ENCODE measurements at regions not wholly inside any gene's neighbourhood (a gene's known extent, or its start where the extent isn't known, plus 50 kb on each side); places are given as distances from the start of the nearest gene placed in this dataset.

- TF ChIP-seq, protein P1, sequence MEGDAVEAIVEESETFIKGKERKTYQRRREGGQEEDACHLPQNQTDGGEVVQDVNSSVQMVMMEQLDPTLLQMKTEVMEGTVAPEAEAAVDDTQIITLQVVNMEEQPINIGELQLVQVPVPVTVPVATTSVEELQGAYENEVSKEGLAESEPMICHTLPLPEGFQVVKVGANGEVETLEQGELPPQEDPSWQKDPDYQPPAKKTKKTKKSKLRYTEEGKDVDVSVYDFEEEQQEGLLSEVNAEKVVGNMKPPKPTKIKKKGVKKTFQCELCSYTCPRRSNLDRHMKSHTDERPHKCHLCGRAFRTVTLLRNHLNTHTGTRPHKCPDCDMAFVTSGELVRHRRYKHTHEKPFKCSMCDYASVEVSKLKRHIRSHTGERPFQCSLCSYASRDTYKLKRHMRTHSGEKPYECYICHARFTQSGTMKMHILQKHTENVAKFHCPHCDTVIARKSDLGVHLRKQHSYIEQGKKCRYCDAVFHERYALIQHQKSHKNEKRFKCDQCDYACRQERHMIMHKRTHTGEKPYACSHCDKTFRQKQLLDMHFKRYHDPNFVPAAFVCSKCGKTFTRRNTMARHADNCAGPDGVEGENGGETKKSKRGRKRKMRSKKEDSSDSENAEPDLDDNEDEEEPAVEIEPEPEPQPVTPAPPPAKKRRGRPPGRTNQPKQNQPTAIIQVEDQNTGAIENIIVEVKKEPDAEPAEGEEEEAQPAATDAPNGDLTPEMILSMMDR (IDR thresholded peaks at IDR 0.05; ENCODE audit: low read depth, low read length, missing control alignments), result no peak
- no peak overlapping the region for H3K4me3 ChIP-seq (ENCODE audit: low read depth, low read length)
- no peak for DNase-seq (ENCODE audit: low read depth)
- in situ Hi-C loops (cut with HindIII; ENCODE audit: low sequenced_read_pairs), result no loop called here
Measured at GRCh38 chr7:88665892-88666514, 93.5 kb upstream of the ZNF804B start.

GRCh38 chr7:88664630-88665233, 94.8 kb upstream of the ZNF804B start:
- in situ Hi-C loops (cut with HindIII; ENCODE audit: low sequenced_read_pairs), result no loop called here
- no peak overlapping the region for H3K4me3 ChIP-seq (ENCODE audit: low read depth, low read length)
- TF ChIP-seq, protein P1 (IDR thresholded peaks at IDR 0.05; ENCODE audit: low read depth, low read length, missing control alignments), result no peak
- DNase-seq (ENCODE audit: low read depth), result peak; percentile 55

- in situ Hi-C loops (cut with HindIII; ENCODE audit: low sequenced_read_pairs), result no loop called here
- H3K4me3 ChIP-seq (ENCODE audit: low read depth, low read length), result no peak overlapping the region
- DNase-seq (ENCODE audit: low read depth), result no peak
- TF ChIP-seq, protein P1 (IDR thresholded peaks at IDR 0.05; ENCODE audit: low read depth, low read length, missing control alignments), result no peak
Measured at GRCh38 chr7:88661921-88662320, 97.6 kb upstream of the ZNF804B start.

GRCh38 chr7:88647825-88648224, 111.7 kb upstream of the ZNF804B start:
- TF ChIP-seq, protein P1 (IDR thresholded peaks at IDR 0.05; ENCODE audit: low read depth, low read length, missing control alignments), result no peak
- in situ Hi-C loops (cut with HindIII; ENCODE audit: low sequenced_read_pairs), result no loop called here
- no peak overlapping the region for H3K4me3 ChIP-seq (ENCODE audit: low read depth, low read length)
- no peak for DNase-seq (ENCODE audit: low read depth)

DNA sequence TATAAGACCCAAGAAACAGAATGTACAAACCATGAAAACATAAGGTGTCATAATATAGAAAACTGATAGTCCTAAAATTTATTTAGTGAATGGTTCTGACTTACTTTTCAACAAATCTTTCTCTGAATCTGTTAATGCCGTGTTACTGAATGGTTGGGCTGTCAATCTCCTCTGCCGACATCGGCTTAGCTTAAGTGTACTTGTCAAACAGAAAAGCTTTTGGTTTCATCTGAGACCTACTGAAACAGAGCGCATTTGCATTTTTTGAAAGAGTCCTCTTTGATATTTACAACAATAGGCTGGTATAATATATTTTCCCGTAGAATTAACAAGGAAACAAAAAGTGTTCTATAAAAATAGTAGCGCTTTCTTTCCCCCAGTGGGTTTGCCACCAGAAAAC, 120.9 kb upstream of the ZNF804B start:
- TF ChIP-seq, protein P1 (IDR thresholded peaks at IDR 0.05; ENCODE audit: low read depth, low read length, missing control alignments), result no peak
- H3K4me3 ChIP-seq (ENCODE audit: low read depth, low read length), result no peak overlapping the region
- in situ Hi-C loops (cut with HindIII; ENCODE audit: low sequenced_read_pairs), result no loop called here
- DNase-seq (ENCODE audit: low read depth), result no peak

- DNase-seq (ENCODE audit: low read depth), result no peak
- no peak overlapping the region for H3K4me3 ChIP-seq (ENCODE audit: low read depth, low read length)
- TF ChIP-seq, protein P1 (IDR thresholded peaks at IDR 0.05; ENCODE audit: low read depth, low read length, missing control alignments), result no peak
- in situ Hi-C loops (cut with HindIII; ENCODE audit: low sequenced_read_pairs), result no loop called here
Measured at GRCh38 chr7:88637795-88638194, 121.7 kb upstream of the ZNF804B start.

Data from astrocyte of the cerebellum (primary cell).